HG03066 (cell line): ENCODE measurements at regions not wholly inside any gene's neighbourhood (a gene's known extent, or its start where the extent isn't known, plus 50 kb on each side); places are given as distances from the start of the nearest gene placed in this dataset.

Source experiments
- ATAC-seq: cut with Tn5 transposase; IDR thresholded peaks from one replicate; pipeline ENCODE4 v1.9.1; 2021; ENCODE audit warnings: low read depth; ENCODE audit not compliant: unreplicated experiment

DNA sequence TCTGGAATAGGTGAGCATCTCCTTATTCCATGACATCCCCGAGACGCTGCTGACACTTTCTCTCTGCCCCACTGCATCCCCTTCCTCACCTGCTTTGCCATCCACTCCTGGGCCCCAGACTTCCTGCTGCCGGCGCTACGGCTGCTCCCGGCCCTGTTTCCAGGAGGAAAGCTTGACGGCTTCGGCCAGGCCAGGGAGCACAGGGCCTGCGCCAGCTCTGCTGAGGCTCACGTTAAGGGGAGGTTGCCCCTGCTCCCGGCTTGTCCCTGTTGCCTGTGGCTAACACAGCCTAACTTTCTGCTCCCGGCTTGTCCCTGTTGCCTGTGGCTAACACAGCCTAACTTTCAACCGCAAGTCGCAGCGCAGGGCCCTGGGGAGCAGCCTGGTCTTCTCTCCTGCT is 177.3 kb upstream of the RGMA start:
- ATAC-seq = no peak

GRCh38 chr15:93265111-93265556 is 176.1 kb upstream of the RGMA start:
- no peak for ATAC-seq

DNA sequence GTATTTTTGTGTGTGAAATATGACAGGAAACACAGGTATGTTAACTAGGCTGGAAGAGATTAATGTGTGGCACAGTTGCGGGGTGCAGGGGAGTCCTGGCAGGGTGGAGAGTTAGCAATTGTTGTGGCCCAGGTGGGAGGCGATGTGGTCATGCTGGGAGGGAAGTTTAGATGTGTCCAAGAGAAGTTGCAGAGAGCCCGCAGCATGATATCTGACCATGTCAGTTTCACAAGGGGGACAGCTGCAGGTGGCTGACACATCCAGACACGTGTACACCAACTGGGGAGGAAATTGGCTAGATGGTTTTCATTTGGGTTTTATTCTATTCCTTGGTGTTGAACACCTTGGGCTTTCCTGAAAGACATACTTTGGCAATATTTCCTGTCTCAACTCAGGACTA is 172.8 kb upstream of the RGMA start:
- ATAC-seq = no peak

- ATAC-seq = no peak
Observed at GRCh38 chr15:93257920-93258319, 168.9 kb upstream of the RGMA start.

GRCh38 chr15:93253681-93254080 is 164.7 kb upstream of the RGMA start:
- no peak for ATAC-seq

- ATAC-seq = no peak
Observed at GRCh38 chr15:93252780-93253179, 163.8 kb upstream of the RGMA start.

GRCh38 chr15:93250950-93251349 is 161.9 kb upstream of the RGMA start:
- no peak for ATAC-seq

- ATAC-seq = no peak
Observed at GRCh38 chr15:93250209-93250608, 161.2 kb upstream of the RGMA start.

- no peak for ATAC-seq
Observed at GRCh38 chr15:93249623-93250022, 160.6 kb upstream of the RGMA start.

GRCh38 chr15:93247466-93248121 is 158.6 kb upstream of the RGMA start:
- ATAC-seq = no peak

- no peak for ATAC-seq
Observed at GRCh38 chr15:93246266-93247242, 157.5 kb upstream of the RGMA start.

DNA sequence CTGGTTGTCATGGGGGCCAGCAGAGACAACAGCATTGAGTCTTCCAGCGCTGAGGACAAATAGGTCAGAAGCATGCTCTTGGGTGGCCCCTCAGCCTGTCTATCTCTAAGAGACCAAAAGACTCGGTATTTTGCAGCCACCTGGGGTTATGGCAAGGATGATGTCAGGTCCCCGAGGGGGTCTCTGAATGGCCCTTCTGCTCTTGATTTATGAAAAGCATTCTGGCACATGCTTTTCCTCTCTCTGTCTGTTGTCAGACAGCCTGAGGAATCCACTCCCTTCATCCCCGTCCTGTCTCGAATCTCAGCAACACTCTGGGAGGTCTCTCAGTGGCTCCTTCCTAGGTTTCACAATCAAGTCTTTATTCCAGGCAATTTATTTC is 156.6 kb upstream of the RGMA start:
- ATAC-seq = no peak

DNA sequence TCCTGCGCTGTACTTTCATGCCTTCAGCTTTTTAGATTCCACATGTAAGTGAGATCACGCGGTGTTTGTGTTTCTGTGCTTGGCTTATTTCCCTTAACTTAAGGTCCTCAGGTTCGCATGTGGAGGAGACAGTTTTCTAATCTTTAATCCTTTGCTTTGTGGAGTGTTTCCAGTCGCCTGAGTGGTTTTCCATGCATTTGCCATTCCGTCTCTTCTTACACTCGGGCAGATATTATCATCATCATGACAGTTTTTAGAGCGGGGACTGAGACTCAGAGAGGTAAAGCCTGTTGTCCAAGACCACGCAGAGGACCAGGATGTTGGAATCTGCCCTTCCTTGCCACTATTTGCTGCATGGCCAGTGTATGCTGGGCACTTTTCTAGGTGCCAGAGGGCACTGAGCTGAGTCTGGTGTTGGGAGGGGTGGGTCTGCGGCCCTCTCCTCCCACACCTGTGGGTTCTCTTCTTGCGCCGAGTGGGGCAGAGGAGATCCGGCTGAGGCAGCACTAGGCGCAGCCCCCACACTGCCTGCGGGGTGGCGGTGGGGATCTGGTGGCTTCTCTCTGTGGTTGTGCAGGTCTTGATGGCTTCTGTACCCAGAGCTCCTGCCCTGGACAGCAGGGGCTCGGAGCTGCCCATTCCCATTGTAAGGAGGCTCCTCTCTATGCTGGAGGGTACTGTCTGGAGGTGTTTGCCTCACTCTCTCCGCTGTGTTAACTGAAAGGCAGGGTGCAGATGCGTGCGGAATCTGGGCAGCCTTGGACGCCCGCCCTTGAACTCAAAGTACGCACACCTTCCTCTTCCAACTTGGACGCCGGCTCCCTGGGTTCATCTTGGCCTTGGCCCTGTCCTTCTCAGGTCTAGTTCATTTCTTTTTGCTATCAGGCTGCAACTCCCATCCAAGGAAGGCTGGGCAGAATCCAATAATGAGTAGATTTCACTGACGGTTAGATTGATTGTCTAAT is 156.0 kb upstream of the RGMA start:
- ATAC-seq = no peak

GRCh38 chr15:93243573-93243972 is 154.6 kb upstream of the RGMA start:
- ATAC-seq = no peak

DNA sequence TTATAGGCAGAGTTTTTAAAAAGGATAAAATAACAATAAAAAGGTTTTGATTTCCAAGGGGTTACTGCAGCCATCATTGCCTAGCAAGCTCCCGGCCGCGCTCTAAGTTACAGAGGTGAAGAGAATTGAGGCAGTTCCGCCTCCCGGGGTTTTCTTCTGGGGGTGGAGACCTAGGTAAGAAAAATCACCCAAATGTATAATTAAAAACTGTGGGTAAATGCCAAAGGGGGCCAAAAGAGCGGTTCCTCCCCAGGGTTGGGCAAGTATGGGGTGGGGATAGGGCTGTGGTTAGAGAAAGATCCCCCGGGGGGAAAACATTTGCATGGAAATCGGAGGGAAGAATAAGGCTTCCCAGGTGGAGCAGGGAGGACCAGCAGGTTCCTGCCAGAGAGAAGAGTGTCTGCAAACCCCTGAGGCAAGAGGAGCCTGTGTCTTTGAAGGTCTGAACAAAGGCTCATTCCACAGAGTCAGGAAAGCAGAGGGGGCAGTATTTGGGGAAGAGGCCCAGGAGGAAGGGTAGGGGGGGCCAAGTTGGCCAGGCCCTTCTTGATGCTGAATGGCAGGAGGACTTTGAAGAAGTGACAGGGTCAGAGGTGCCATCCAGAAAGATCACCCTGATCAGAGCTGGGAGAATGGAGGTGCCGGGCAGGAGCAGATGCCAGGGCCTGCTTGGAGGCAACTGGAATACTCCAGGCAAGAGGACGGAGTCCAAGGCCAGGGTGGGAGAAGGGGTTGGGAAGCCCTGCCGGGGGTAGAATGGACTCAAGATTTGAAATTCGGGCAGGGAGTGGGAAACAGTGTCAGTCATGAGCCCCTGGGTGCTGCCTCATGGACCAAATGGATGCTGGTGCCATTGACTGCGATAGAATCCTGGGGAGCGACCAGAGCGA is 152.9 kb upstream of the RGMA start:
- ATAC-seq = no peak

GRCh38 chr15:93239993-93240392 is 151.0 kb upstream of the RGMA start:
- ATAC-seq = no peak

DNA sequence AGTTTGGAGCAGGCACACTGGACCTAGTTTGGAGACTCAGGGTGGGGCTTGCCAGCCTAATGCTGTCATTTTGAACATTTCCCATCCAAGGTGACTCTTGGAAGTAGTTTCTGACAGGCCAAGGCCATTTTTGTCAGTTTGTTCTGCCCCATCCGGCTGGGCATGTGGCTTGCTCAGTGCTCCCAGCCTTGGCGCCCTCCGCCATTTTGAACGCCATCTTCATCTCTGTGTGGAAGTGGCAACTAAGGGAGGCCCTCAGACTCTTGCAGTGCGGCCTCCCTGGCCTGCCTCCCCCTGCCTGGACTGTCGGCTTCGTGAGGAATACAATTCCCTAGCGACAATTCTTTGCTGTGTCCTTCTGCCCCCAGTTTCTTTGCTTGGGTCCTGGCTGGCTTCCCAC is 150.6 kb upstream of the RGMA start:
- no peak for ATAC-seq

DNA sequence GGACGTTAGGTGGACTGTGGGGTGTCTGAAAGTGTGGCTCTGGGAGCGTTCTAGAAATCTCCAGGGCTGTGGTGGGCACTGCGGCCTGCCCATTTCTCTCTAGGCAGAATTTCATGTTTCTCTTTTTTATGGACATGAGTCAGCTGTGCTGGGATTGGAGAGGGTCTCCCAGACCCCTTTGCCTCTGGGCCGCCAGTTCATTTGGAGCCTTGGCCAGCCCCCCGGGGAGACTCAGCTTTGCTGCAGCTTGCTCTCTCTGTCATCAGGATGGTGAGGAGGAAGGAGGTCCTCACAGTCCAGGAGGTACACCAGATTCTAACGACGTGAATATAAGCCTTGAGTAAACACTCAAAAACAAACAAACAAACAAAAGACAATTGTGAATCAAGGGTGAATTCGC is 149.6 kb upstream of the RGMA start:
- no peak for ATAC-seq

DNA sequence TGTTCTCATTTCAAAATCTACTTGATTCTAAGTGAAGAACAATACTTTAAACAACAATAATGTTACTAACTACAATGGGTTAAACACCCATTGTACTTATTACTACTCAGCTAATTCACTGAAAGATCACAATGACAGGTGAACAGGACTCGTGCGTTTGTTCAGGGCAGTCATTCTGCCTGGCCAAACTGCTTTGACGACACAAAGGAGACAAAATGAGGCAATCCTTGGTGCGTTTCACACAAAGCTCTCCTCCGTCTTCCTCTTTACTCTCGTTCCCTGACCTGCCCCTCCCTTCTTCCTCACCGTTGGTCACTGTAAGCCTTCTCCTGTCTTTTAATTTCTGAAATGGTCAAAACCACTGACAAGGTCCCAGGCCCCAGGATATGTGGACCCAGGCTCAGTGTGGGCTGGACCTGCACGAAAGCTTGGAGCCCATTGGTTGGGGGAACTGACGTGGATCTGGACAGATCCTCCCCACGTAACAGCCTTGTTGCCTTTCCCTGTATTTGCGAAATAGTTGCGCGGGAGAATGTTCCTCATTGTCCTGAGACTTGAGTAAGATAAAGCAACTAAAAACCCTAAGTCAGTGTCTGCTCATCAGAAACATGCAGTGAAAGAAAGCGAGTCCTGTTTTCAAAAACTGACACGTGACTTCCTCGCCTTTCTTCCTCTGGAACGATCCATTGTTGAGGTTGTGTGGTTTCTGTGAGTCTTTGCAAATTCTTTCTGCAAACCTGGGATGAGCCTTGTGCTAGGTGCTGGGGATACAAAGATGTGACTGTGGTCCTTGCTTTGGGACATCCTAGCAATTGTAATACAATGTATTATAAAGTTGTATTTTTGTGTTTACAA is 147.1 kb upstream of the RGMA start:
- no peak for ATAC-seq
